DMS79 treated with DMSO at 0.1 percent for 48 hours (cell line): ENCODE measurements at regions not wholly inside any gene's neighbourhood (a gene's known extent, or its start where the extent isn't known, plus 50 kb on each side); places are given as distances from the start of the nearest gene placed in this dataset.

Source experiments
- DNase-seq: peaks from one replicate; lab custom pipeline; 2025; lab: John Stamatoyannopoulos, UW

- no peak for DNase-seq
Observed at GRCh38 chr4:11593576-11594116, 165.0 kb upstream of the HS3ST1 start.

GRCh38 chr4:11592276-11592675 lies 163.6 kb upstream of the HS3ST1 start:
- no peak for DNase-seq

- no peak for DNase-seq
Observed at GRCh38 chr4:11590132-11590531, 161.4 kb upstream of the HS3ST1 start.

DNA sequence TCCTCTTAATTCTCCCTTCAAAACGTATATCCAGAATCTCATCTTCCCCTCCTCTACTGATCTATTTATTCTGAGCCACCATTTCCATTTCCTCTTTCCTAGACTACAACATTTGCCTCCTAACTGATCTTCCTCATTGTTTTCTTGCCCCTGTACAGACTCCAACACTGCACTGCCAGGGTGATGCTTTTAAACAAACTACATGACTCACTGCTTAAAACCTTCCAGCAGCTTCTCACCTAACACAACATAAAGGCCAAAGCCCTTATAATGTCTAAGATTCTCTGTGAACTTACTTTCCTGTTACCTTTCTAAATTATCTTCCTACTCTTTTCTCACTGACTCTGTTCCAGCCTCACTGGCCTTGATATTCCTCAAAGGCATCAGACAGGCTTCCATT lies 161.0 kb upstream of the HS3ST1 start:
- DNase-seq: no peak

GRCh38 chr4:11587797-11588196 lies 159.1 kb upstream of the HS3ST1 start:
- no peak for DNase-seq

- no peak for DNase-seq
Observed at GRCh38 chr4:11585506-11585905, 156.8 kb upstream of the HS3ST1 start.

- no peak for DNase-seq
Observed at GRCh38 chr4:11568511-11568910, 139.8 kb upstream of the HS3ST1 start.

DNA sequence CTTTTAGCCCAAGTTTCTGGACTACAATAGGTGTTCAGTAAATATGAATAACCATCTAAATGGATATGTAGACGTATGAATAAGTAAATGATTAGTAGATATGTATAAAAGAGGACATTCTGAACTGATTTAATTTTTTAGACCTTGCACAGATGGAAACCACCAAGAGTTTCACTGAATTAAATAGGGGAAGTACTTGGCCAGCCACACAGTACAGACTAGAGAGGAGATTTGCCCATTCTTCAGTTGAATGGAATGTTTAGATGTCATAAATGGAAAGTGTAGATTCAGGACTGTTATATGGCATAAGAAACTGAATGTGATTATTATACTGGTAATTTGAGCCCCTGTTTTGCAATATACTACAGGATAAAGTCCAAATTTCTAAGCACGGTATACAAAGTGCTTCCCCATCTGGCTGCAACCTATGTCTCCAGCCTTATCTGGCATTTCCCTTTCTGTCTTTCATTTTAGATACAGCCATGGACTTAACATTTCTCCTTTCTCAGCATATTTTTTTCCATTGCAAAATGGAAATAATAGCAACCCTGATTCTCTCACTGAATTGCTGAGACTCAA lies 137.8 kb upstream of the HS3ST1 start:
- DNase-seq: no peak

GRCh38 chr4:11565899-11566298 lies 137.2 kb upstream of the HS3ST1 start:
- no peak for DNase-seq

- DNase-seq: no peak
Observed at GRCh38 chr4:11565213-11565612, 136.5 kb upstream of the HS3ST1 start.

- no peak for DNase-seq
Observed at GRCh38 chr4:11564021-11564420, 135.3 kb upstream of the HS3ST1 start.

- no peak for DNase-seq
Observed at GRCh38 chr4:11549525-11549924, 120.8 kb upstream of the HS3ST1 start.

DNA sequence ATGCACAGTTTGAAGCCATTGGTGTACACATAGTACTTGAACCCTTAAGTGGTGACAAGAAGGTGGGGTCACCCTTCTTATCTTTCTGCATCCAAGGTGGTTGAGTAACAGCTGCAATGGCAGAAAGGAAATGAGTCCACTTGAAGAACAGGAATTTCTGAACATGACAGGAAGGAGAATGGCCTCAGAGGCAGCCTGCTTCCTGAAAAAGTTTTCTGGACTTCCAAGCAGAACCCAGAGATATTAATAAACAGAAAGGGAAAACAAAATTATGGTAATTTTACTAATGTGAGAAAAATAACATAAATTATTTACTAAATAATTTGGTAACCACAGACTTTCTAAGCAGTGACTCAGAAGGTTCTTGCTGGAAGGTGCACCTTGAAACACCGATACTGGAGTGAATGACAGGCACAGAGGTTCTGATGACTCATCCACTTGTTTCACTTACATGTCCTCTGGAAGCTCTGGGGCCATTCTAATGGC lies 119.9 kb upstream of the HS3ST1 start:
- DNase-seq: no peak

GRCh38 chr4:11546391-11547175 lies 117.9 kb upstream of the HS3ST1 start:
- no peak for DNase-seq

- no peak for DNase-seq
Observed at GRCh38 chr4:11545651-11546050, 117.0 kb upstream of the HS3ST1 start.

- no peak for DNase-seq
Observed at GRCh38 chr4:11544211-11544610, 115.5 kb upstream of the HS3ST1 start.

- no peak for DNase-seq
Observed at GRCh38 chr4:11543706-11544105, 115.0 kb upstream of the HS3ST1 start.

- DNase-seq: no peak
Observed at GRCh38 chr4:11542952-11543351, 114.3 kb upstream of the HS3ST1 start.

- DNase-seq: no peak
Observed at GRCh38 chr4:11537846-11538245, 109.2 kb upstream of the HS3ST1 start.

GRCh38 chr4:11535333-11535732 lies 106.6 kb upstream of the HS3ST1 start:
- DNase-seq: no peak

DNA sequence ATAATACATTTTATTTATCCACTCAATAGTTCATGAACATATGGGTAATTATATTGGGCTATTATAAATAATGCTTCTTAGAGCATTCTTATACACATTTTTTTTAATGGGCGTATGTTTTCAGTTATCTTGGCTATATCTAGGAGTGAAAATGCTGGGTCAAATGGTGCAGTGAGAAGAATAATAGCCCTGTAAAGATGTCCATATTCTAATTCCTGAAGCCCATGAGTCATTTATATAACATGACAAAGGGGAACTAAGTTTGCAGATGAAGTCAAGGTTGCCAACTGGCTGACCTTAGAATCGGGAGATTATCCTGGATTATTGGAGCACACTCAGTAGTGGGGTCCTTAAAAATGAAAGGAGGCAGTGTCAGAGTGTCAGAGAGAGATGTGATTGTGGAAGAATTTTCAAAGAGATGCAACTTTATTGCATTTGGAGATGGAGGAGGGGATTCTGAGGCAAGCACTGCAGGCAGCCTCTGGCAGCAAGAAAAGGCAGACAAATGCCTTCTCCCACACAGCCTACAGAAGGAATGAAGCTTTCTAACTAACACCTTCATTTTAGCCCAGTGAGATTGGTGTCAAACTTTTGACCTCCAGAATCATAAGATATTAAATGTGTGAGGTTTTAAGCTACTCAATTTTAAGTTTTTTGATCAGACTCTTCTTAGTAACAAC lies 106.1 kb upstream of the HS3ST1 start:
- DNase-seq: no peak

DNA sequence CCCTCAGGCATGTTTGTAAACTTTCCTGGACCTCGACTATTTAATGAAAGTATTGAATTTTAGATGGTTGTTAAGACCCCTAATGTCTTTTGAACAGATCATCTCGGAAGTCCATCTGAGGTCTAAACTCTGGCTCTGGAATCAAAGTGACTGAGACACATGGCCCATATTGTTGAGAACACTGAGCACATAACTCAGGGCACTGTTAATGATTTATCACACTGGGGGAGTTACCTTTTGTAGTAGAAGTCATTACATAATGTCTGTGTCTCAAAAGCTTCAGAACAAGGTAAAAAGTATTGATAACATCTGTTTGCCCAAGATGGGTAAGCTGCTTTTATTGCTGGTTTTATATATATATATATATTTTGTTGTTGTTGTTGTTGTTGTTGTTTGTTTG lies 103.4 kb upstream of the HS3ST1 start:
- no peak for DNase-seq

- no peak for DNase-seq
Observed at GRCh38 chr4:11529625-11530201, 101.0 kb upstream of the HS3ST1 start.
